HepG2 (cell line): ENCODE measurements at regions not wholly inside any gene's neighbourhood (a gene's known extent, or its start where the extent isn't known, plus 50 kb on each side); places are given as distances from the start of the nearest gene placed in this dataset.
"Not testable (repeated sequence)": the region's sequence is repeated elsewhere in the genome, so short reads cannot be mapped to it uniquely, and the experiment has no call there.

ENCODE experiments used
- ATAC-seq: fragments of 200-7000 bp; cut with Tn5 transposase; 3 replicates; pipeline ENCODE4 v1.9.1; 2020; ENCODE audit warnings: mild to moderate bottlenecking, moderate library complexity
- BruUV-seq: library from RNA; stranded (reverse); fragments of 400-500 nt; replicated peaks from 2 replicates; lab custom pipeline; 2021; lab: Mats Ljungman, UMichigan
- CTCF ChIA-PET: fragments of 300-600 bp; formaldehyde crosslinking; extraction: SDS; loops from one replicate; lab custom pipeline; 2021; ENCODE audit warnings: low total read pairs, inconsistent platforms, low intra/inter-chr PET ratio; lab: Yijun Ruan, JAX
- POLR2A ChIA-PET: fragments of 350-600 bp; sonication (Branson Sonifier 250); formaldehyde crosslinking; loops from one replicate; lab custom pipeline; 2020; ENCODE audit warnings: antibody characterized with exemption, inconsistent platforms; lab: Yijun Ruan, JAX
- DNase-seq: peaks from one replicate; pipeline ENCODE4 v3.0.0-alpha.2; 2015; ENCODE audit warnings: low spot score
- FAIRE-seq: peaks from 3 replicates; lab custom pipeline; 2011; peaks lifted over from hg19 to GRCh38; lab: Jason Lieb, UNC
- H2AFZ ChIP-seq: one replicate; pipeline ENCODE4 v1.6.1; 2011; ENCODE audit warnings: low read length, inconsistent platforms
- H3K27ac ChIP-seq: fragments of 300-600 bp; 3 replicates; pipeline ENCODE4 v1.8.0; 2011; ENCODE audit warnings: mixed run types, mild to moderate bottlenecking, mixed read lengths, low read length, inconsistent platforms; ENCODE audit not compliant: insufficient read depth; ENCODE audit errors: extremely low read length
- H3K27me3 ChIP-seq, 2 experiments: fragments of 200-600 bp in 1 of 2; 2 replicates in 1 of 2; 3 replicates in 1 of 2; pipeline versions ENCODE4 v1.6.0 to v1.8.0; 2011; ENCODE audit warnings: low read length in 2 of 2, mild to moderate bottlenecking in 2 of 2, moderate library complexity in 2 of 2, inconsistent platforms in 1 of 2; ENCODE audit not compliant: insufficient read depth in 2 of 2, control insufficient read depth in 1 of 2
- H3K36me3 ChIP-seq, 2 experiments: fragments of 200-600 bp in 1 of 2; replicated peaks in 1 of 2; 2 replicates in 1 of 2; 3 replicates in 1 of 2; pipeline versions ENCODE4 v1.5.1 to v1.8.0; 2011; ENCODE audit warnings: low read length in 2 of 2, inconsistent platforms in 1 of 2; ENCODE audit not compliant: insufficient read depth in 2 of 2, control insufficient read depth in 1 of 2
- H3K4me1 ChIP-seq: 2 replicates; pipeline ENCODE4 v1.5.1; 2012; ENCODE audit warnings: low read length, inconsistent platforms; ENCODE audit not compliant: insufficient read depth
- H3K4me2 ChIP-seq: 2 replicates; pipeline ENCODE4 v1.6.0; 2011; ENCODE audit warnings: low read depth, low read length, inconsistent platforms
- H3K4me3 ChIP-seq, 3 experiments: fragments of 200-600 bp in 1 of 3; sonication (generic), shearing (Covaris generic) in 1 of 3; replicated peaks in 1 of 3; 2 replicates each; pipeline ENCODE4 v1.5.1; 2011 to 2016; ENCODE audit warnings: low read length in 3 of 3, inconsistent platforms in 2 of 3, low read depth in 2 of 3, mild to moderate bottlenecking in 2 of 3, control low read depth in 1 of 3, mixed read lengths in 1 of 3; ENCODE audit not compliant: insufficient read depth in 1 of 3
- H3K79me2 ChIP-seq: one replicate; pipeline ENCODE4 v1.6.1; 2011; ENCODE audit warnings: low read length, inconsistent platforms; ENCODE audit not compliant: insufficient read depth
- H3K9ac ChIP-seq: 2 replicates; pipeline ENCODE4 v1.6.0; 2011; ENCODE audit warnings: mild to moderate bottlenecking, low read depth, low read length, inconsistent platforms; ENCODE audit not compliant: insufficient read depth
- H3K9me3 ChIP-seq: 2 replicates; pipeline ENCODE4 v1.5.1; 2012; ENCODE audit warnings: mild to moderate bottlenecking, low read length
- H4K20me1 ChIP-seq: 2 replicates; pipeline ENCODE4 v1.6.0; 2011; ENCODE audit warnings: inconsistent platforms, mild to moderate bottlenecking, low read length, moderate library complexity; ENCODE audit not compliant: insufficient read depth
- PITX1 ChIP-seq: sonication (generic); formaldehyde crosslinking; IDR thresholded peaks from 2 replicates; pipeline ENCODE4 v1.5.1; 2020; ENCODE audit warnings: mild to moderate bottlenecking, missing genetic modification reagents
- STAT6 ChIP-seq: sonication (generic); formaldehyde crosslinking; IDR thresholded peaks from 2 replicates; pipeline ENCODE4 v1.4.0; 2020; ENCODE audit warnings: missing genetic modification reagents, mild to moderate bottlenecking, borderline replicate concordance
- ZBTB49 ChIP-seq: sonication (generic); formaldehyde crosslinking; IDR thresholded peaks from 2 replicates; pipeline ENCODE4 v1.4.0; 2020; ENCODE audit warnings: missing genetic modification reagents, borderline replicate concordance
- ZC3H13 ChIP-seq: sonication (generic); formaldehyde crosslinking; IDR thresholded peaks from 2 replicates; pipeline ENCODE4 v1.8.1; 2023; ENCODE audit warnings: mild to moderate bottlenecking, missing genetic modification reagents, moderate library complexity
- ZNF766 ChIP-seq: sonication (generic); formaldehyde crosslinking; IDR thresholded peaks from 2 replicates; pipeline ENCODE4 v1.5.0; 2020; ENCODE audit warnings: missing genetic modification reagents, borderline replicate concordance
- WGBS: methylation state at CpG from one replicate; pipeline ENCODE4 v1.1.6; 2017; ENCODE audit warnings: low lambda C conversion rate; 5-methylcytosine and 5-hydroxymethylcytosine counted together
- in situ Hi-C: cut with HindIII; loops from 2 replicates; pipeline ENCODE4 v1.10.0; 2017; ENCODE audit warnings: low pct_unique_long_range_greater_than_20kb; ENCODE audit not compliant: extremely low pct_ligation_motif_present
- intact Hi-C: fragments of 100-400 bp; cut with micrococcal nuclease; formaldehyde crosslinking; loops from one replicate; pipeline ENCODE4 v1.10.0; 2022; ENCODE audit not compliant: unreplicated experiment

- in situ Hi-C loops, H3K4me2 ChIP-seq, H3K4me1 ChIP-seq, H3K27me3 ChIP-seq, H3K79me2 ChIP-seq, FAIRE-seq, H3K27ac ChIP-seq, H3K4me3 ChIP-seq, BruUV-seq, H3K9ac ChIP-seq, H2AFZ ChIP-seq, CTCF ChIA-PET, intact Hi-C loops, H4K20me1 ChIP-seq, ATAC-seq, H3K9me3 ChIP-seq, H3K36me3 ChIP-seq, POLR2A ChIA-PET, DNase-seq: not testable (repeated sequence)
- 90% methylated on average over 1 of the region's 1 CpG for WGBS
These were observed 329.0 kb upstream of the DAB2 start for GRCh38 chr5:39753747-39754146.

- TF ChIP-seq PITX1 (CRISPR knock-in tag) (no peak), ZC3H13 (CRISPR knock-in tag) (no peak), ZBTB49 (CRISPR knock-in tag) (no peak), STAT6 (CRISPR knock-in tag) (no peak), ZNF766 (CRISPR knock-in tag) (no peak)
- DNase-seq, result no peak
- no peak overlapping the region for H3K4me3 ChIP-seq
- no peaks in the 10 kb centered on the region for H3K27me3 ChIP-seq
- intact Hi-C loops, result no loop called here
- FAIRE-seq, result no peak
- WGBS, result 0% methylated on average over 4 of the region's 4 CpGs
- H4K20me1 ChIP-seq, result no peaks in the 10 kb centered on the region
- no peaks in the 10 kb centered on the region for H3K9me3 ChIP-seq
- CTCF ChIA-PET, result no interaction called here
- no peak overlapping the region for H3K27ac ChIP-seq
- H3K36me3 ChIP-seq, result no peaks in the 10 kb centered on the region
- no peak overlapping the region for H2AFZ ChIP-seq
- BruUV-seq, result no TSS peak
- no peaks in the 10 kb centered on the region for H3K4me1 ChIP-seq
- H3K4me2 ChIP-seq, result no peak overlapping the region
- POLR2A ChIA-PET, result no interaction called here
- no peaks in the 10 kb centered on the region for H3K79me2 ChIP-seq
- in situ Hi-C loops, result no loop called here
- no peak overlapping the region for H3K9ac ChIP-seq
- no peak for ATAC-seq
These were observed 325.9 kb upstream of the DAB2 start for GRCh38 chr5:39750661-39751060.
